GM18909 (cell line): ENCODE measurements at regions not wholly inside any gene's neighbourhood (a gene's known extent, or its start where the extent isn't known, plus 50 kb on each side); places are given as distances from the start of the nearest gene placed in this dataset.

Source experiments
- ATAC-seq: cut with Tn5 transposase; IDR thresholded peaks from one replicate; pipeline ENCODE4 v1.9.1; 2021; ENCODE audit warnings: mild to moderate bottlenecking; ENCODE audit not compliant: unreplicated experiment, poor library complexity

DNA sequence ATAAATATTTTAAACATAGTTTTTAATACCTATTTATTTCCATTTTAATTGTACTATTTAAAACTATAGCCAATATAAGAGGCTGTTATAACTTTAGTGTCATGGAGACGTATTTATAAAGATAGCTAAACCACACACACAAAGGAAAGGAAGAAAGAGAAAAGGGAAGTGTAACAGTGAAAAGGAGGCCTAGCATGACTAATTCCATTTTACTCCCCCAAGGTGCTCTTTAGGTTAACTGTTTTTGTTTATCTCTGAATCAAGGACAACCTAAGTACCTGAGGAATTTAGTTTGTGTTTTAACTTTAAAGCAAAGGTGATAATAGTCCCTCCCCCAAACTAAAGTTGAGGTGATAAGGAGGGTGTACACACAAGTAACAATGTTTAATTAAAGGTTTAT, 1188.9 kb upstream of the C9orf72 start:
- no peak for ATAC-seq

DNA sequence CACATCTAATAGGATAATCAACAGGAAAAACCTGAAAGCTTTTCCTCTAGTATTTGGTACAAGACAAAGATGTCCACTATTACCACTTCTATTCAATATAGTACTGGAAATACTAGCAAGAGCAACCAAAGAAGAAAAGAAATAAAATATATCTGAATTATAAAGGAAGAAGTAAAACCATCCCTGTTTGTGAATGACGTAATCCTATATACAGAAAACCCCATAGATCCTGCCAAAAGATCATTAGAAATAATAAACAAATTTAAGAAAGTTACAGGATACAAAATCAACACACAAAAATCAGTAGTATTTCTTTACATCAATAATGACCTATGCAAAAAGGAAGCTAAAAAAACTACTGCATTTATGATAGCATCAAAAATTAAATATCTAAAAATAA, 1191.3 kb upstream of the C9orf72 start:
- ATAC-seq, result no peak

DNA sequence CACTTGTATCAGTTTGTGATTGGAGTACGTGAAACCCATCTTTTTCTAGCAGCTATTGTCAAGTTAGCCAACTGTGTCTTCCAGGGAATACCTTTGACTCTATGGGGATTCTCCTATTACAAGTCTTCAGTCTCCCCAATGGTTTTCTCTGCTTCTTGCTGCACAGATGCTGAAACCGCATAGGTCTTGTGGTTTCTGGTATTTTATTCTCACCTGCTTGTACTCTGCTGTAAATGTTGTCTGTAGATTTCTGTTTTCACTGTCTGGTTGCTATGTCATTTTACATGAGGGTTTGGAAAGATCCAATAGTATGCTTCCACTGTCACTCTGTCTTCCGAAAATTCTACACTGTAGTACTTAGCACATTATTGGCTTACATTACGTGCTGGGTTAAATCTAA, 1196.9 kb upstream of the C9orf72 start:
- no peak for ATAC-seq

DNA sequence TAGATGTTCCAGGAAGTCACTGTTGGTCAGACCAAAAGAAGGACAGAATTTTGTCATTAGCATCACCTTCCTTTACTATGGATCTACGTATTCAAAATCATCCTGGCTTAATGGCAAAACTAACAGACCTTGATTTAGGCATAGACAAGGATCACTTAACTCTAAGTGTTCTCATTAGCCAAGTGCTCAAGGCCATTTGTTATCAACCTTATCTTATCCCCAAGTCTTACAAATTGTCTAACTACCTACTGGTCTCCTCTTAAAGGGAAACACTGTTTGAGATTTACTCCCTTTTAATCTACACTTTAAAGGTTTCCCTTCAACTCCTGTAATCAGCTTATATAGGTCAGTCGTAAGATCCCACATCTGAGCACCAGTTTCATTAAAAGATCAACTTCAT, 1197.5 kb upstream of the C9orf72 start:
- no peak for ATAC-seq

DNA sequence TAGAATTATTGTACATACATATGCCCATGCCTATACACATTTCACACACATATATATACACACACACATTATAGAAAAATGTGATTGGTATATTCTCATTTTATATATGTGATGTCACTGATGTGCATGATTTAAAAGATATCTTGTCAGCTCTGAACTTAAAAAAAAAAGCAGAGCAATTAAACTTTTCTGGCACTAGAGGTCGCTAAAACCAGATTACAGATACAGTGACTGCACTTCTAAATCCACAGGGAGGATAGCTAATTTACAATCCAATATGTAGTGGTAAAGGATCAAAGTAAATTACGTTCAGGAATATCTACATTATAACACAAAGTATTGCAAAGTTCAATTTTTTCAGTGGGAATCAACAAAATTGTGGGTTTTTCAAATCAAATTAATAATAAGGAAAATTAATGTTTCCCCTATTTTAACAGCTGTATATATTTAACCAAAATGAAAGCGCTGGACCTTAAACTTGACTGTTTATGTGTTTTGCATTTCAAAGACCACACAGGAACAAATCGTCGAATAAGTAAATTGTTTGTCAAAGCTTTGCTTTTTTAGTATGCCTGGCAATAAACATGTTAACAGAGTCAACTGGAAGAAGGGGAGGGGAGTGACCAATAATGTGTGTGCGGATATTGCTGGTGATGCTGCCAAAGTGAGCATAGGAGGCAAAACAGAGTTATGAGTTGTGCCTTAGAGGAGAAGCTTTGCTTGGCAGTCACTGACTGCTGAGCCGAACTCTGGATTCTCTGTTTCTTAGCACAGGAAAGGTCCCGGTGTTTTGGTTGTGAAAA, 1201.4 kb upstream of the C9orf72 start:
- no peak for ATAC-seq

DNA sequence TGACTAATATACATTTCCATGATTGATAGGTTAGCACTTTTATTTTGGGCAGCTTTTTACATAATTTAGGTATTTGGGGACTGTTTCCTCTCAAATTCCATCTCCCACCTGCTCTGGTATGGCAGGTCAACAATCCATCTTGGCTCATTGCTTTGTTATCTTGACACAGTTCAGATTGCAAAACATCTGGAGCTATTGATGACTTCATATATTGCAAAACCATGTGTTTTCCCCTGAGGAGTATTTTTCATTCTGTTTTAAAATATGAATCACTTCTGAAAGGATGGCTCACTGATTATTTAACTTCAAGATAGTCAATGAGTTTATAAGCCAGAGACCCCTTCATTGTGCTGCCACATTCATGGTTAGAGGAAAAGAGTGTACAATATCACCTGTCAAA, 1206.0 kb upstream of the C9orf72 start:
- ATAC-seq, result no peak

DNA sequence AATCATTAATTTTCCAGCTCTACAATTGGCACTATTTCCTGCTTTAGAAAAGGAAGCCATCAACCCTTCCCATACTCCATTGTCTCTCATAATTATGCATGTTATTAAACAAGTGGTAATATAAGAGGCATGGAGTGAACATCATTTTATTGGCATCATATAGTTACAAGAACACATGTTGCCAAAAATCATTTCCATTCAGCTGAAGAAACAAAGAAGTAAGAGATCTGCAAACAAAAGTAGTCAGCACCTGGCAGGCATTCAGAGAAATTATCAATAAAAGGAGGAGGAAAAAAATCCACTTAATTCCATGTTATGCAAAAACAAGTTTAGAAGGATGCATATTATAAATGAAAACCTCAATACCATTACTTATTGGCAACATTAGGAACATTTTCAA, 1208.2 kb upstream of the C9orf72 start:
- ATAC-seq, result no peak

DNA sequence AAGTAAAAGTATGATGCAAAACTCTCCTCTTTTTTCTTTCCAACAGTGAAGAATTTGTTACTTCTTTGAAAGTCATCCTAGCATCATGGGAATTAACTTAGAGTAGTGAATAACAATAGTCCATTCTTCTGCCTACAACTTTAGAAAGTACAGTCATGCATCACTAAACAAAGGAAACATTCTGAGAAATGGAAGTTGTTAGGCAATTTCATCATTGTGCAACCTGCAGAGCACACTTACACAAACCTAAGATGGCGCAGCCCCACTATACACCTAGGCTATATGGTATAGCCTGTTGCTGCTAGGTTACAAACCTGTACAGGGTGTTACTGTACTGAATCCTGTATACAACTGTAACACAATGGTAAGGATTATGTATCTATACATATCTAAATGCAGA, 1209.3 kb upstream of the C9orf72 start:
- no peak for ATAC-seq

DNA sequence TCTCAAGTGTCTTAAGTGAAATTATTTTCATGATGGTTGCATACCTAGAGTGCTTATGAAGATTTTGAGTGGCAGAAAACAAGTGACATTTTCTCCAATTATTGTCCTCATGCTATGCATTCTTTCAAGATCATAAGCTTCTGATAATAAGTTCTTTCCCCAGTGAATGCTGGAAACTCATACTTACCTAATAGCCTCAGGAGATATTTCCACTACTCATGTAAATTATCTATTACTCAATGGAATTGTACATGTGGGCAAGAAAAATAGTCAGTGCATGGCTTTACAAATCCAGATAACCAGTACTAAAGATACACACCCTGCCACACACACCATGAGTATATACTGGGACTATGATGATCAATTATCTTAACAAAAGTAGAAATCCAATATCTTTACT, 1219.4 kb upstream of the C9orf72 start:
- no peak for ATAC-seq

DNA sequence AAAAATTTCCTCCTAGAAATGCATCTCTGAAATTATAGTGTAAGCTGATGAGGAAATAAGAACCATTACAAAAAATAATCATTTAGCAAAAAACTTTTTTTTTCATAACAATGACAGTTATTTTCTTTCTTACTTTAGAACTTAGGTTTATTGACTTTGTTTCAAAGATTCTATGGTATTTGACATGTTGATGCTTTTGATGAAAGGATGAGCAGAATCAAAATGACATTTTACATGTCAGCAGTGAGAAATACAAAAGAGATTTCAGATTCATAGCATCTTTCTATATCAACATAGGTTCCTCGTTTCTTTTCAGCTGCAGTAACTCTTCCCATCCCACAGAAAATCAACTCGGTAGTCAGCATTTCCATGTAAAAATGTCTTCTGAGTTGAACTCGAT, 1226.6 kb upstream of the C9orf72 start:
- ATAC-seq, result no peak

DNA sequence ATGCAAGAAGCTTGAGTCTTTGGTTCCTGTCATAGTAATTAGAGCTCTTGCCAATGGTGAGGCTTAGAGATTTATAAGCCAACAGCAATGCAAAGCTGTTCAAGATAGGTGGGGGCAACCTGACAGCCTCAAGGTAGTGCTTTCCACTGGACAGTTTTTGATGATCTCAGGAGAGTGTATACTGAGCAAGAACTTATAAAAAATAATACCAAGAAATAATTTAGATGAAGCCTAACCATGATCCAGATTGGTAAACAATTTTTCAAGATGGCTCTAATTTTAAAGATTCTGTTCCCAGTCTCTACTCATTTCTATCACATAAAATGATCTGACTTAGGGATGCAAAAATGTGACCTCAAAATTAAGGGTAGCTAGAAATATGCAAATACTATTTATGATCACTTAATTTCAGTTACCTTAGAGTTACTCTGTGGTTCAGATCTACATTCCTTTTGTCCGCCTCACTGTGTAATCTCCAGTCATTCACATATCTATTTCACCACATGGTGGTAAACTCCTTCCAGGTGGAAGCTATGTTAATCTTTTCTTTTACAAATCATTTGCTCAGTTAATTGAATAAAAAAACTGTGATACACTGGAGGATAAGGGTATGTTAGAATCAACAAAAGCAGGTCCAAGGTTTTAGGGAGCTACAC, 1228.0 kb upstream of the C9orf72 start:
- no peak for ATAC-seq

DNA sequence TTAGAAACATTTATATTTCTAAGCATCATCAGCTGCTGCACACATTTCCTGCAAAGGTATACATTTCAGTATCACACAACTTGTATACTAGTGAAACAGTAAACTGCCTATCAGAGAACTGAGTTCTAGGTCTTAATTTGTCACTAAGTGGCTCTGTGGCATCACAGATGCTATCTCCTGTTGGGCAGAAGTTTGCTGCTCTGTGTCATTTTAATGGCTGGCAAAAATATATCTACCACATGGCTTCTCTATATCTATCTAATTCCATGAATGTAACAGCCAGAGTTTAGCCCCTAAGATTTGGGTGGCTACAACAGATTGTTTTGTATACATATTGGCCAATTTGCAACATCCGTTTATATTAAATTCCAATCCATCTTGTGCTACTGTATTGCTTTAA, 1231.9 kb upstream of the C9orf72 start:
- ATAC-seq, result no peak

DNA sequence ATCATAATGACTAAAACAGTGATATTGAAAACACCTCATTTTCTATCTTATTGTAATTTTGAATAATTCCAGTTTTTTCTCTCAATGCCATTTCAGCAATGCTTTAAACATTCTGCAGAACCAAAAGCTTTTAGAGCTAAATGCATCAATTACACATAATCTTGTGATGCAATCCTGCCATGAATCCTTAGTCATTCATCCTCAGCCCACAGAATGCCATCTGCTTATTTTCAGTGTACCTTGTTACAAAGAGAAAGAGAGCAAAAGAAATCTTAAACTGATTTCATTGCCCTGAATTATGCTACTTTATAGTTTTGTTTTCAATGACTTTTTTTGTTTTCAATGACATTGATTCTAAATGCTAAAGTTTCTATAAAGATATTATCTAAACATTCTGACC, 1234.8 kb upstream of the C9orf72 start:
- ATAC-seq, result no peak

DNA sequence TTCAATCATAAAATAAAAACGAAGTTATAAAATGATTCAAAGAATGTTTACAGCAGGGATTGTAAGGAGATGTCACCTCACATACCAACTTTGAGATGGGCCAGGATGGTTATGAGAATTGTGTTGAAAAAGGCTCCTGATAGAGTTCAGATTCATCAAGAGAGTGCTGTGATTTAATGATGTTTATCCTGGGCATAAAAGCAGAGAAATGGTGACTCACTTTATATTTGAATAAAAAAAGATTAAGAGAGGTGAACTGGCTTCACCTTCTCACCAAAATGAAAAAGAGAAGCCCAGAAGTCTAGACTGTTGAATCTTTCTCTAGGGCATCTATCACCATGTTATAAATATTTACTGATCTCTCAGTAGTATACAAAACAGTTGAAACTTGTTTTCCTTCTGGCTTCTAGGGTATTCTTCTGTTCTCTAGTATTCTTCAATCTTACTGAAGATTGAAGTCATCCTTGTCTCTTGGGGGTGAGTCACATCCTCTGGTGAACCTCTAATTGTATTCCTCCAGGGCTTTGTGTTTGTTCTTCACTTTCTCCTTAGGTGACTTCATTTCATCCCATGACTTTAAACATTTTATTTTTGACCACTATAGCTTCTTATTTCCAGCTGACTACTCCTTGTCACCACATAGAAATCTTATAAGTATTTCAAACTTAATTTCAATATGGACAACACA, 1237.3 kb upstream of the C9orf72 start:
- no peak for ATAC-seq

DNA sequence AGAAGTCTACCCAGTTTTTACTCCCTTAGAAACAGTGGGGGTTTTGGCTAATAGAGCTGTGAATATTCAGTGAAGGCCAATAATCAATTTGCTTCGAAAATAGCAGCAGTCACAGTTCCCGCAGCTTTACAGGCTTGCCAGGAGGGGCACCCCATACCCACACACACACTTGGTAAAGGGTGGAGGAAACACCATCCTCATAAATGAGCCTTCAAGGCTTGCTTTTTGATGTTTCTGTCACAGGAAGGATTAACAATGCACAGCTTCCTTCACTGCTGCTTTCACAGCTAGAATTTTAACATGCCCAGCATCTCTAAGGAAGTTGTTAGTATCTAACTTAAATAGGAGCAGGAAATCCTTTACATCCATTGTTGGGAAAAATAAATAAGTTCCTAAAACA, 1247.5 kb upstream of the C9orf72 start:
- ATAC-seq, result no peak

DNA sequence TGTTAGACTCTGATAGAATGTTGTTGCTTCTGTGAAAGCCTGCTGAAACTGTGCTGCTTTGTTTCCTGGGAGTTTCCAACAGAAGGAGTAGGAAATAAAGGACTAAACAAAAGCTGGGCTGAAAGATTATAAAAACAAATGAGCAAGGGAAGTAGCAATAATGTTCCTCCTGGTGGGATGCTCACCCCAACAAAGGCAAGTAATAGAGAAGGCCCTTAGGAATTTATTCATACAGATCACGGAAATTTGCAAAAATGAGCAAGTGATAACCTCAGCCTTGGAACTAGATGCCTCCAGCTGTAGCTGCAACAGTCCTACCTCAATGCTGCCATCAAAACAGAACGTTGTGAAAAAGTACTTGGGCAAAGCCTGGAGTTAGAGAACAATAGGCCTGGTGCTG, 1248.0 kb upstream of the C9orf72 start:
- ATAC-seq, result no peak

DNA sequence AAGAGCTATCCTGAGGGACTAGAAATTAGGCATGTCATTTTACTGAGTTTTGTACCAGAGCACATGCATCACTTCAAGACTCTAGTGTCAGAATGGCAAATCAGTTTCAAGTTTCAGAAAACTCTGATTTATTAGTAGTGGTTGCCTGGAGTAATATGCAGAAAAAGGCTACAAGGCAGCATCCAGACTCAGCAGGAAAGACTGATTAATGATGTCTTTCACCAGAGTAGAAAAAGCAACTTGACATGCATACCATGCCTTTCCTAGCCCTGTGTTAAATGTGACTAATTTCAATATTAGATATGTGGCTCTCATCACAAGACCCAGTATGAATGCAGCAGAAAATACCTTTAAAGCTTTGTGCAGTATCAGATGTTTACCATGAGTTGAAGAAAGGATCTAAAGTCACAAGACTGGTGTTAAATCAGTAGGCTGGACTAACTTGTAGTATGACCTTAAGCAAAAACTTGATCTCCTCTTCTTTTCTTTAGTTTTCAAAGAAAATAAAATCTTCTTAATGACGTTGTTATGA, 1251.2 kb upstream of the C9orf72 start:
- ATAC-seq, result no peak

DNA sequence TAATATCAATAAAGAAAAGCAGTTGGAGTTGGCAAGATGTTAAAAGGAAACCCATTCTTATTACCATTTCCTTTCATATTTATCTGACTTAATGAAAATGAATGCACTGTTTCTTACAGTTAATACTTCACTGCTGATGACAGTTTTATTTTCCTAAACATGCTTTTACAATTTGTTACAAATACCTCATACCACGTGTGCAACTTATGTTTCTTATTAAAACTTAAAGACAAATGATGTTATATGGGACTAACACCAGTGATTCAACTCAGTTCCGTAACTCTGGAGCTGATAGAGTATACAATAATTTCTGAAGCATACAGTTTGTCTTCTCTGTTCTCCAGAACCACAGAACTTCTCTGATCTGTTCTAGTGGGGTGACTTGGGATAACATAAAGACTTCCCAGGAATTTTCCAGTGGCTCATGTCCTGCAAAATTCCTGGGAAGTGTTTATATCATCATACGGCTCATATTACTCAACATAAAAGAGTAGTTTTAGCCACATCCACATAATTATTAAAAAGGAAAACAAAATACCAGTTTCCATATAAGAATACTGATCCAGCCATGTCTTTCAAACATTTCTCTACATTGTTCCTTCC, 1259.0 kb upstream of the C9orf72 start:
- ATAC-seq, result no peak

DNA sequence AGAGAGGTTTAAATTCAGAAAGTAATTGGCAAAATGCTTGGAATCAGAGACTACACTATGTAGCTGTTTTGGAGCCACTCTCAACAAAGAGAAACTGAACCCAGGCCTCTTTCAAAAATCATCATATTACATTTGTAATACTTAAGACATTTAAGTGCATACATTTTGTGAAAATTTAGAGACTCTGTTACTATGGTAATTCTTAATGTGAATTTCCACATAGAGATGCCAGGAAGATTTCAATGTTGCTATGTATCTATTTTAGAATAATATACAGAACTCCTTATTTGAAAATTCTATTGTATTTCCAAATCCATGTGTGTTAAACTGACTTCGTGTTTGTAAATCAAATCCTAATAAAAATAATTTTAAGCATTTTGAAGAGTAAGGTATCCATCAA, 1260.9 kb upstream of the C9orf72 start:
- ATAC-seq, result no peak

DNA sequence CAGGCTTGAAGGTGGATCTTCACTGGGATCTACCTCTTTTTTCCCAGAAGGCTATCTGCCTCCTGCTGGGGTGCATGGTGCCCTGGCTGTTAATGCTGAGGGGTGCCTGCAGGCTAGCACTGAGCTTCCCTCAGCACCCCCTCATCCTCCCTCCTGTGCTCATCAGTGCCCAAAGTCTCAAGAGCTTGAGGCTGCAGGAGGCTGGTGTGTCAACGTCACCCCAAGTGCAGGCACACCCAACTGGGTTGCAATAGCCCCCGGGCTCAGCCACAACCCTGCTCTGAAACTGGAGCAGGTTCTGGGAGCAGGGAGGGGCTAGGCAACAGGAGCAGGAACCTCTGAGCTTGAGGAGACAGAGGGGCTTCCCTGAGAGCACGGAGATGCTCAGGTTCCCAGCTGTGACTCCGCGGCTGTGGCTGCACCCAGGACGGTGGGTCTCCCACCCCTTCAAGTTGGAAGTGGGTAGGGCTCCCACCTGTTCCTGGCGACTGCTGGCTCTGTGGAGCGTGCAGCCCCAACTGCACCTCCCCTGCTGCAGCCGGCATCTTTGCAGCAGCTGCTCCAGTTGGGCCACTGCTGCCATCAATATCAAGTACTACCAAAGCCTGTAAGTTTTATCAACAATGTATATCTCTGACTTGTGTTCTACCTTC, 1266.6 kb upstream of the C9orf72 start:
- ATAC-seq, result no peak
